WTC11 (cell line): ENCODE measurements at regions not wholly inside any gene's neighbourhood (a gene's known extent, or its start where the extent isn't known, plus 50 kb on each side); places are given as distances from the start of the nearest gene placed in this dataset.

Experiments
- ATAC-seq: fragments of 200-7000 bp; cut with Tn5 transposase; 2 replicates; pipeline ENCODE4 v1.10.0; 2021; ENCODE audit warnings: mild to moderate bottlenecking, moderate library complexity
- CTCF ChIA-PET: fragments of 300-600 bp; sonication (Branson Sonifier 250); formaldehyde crosslinking; loops from one replicate; lab custom pipeline; 2021; ENCODE audit warnings: antibody characterized with exemption; lab: Charles Lee
- POLR2A ChIA-PET: fragments of 350-600 bp; sonication (Branson Sonifier 250); formaldehyde crosslinking; loops from one replicate; lab custom pipeline; 2021; ENCODE audit warnings: antibody characterized with exemption; lab: Charles Lee
- DNase-seq: peaks from one replicate; pipeline ENCODE4 v3.0.0; 2021; ENCODE audit warnings: low spot score
- H3K27ac Mint-ChIP-seq: 2 replicates; pipeline ENCODE4 v1.8.0; 2021; ENCODE audit warnings: mixed read lengths
- H3K27me3 Mint-ChIP-seq: 2 replicates; pipeline ENCODE4 v1.8.0; 2021; ENCODE audit warnings: low read depth, mild to moderate bottlenecking, moderate library complexity, mixed read lengths
- H3K36me3 Mint-ChIP-seq: 2 replicates; pipeline ENCODE4 v1.8.0; 2021; ENCODE audit warnings: mixed read lengths
- H3K4me1 Mint-ChIP-seq: 2 replicates; pipeline ENCODE4 v1.8.0; 2022; ENCODE audit warnings: mixed read lengths
- H3K4me3 Mint-ChIP-seq: 2 replicates; pipeline ENCODE4 v1.8.0; 2021; ENCODE audit warnings: mild to moderate bottlenecking, moderate library complexity, mixed read lengths
- H3K9me3 Mint-ChIP-seq: 2 replicates; pipeline ENCODE4 v1.8.0; 2021; ENCODE audit warnings: mixed read lengths
- CBFB ChIP-seq: sonication (generic); formaldehyde crosslinking; IDR thresholded peaks from 2 replicates; pipeline ENCODE4 v1.8.1; 2022; ENCODE audit warnings: mild to moderate bottlenecking, low read depth, missing genetic modification reagents
- FOXJ3 ChIP-seq: sonication (generic); formaldehyde crosslinking; IDR thresholded peaks from 2 replicates; pipeline ENCODE4 v1.9.0; 2021; ENCODE audit warnings: missing genetic modification reagents, mild to moderate bottlenecking, borderline replicate concordance
- KAT7 ChIP-seq: sonication (generic); formaldehyde crosslinking; IDR thresholded peaks from 2 replicates; pipeline ENCODE4 v1.8.1; 2023; ENCODE audit warnings: missing genetic modification reagents, mild to moderate bottlenecking, borderline replicate concordance
- NFATC4 ChIP-seq: fragments of 250-450 bp; sonication (Bioruptor Pico); IDR thresholded peaks from 2 replicates; pipeline ENCODE4 v1.9.0; 2021; ENCODE audit warnings: mild to moderate bottlenecking
- OVOL2 ChIP-seq: fragments of 250-450 bp; sonication (Bioruptor Pico); IDR thresholded peaks from 2 replicates; pipeline ENCODE4 v1.9.0; 2021; ENCODE audit warnings: mild to moderate bottlenecking, borderline replicate concordance
- SMAD4 ChIP-seq: sonication (generic); formaldehyde crosslinking; IDR thresholded peaks from 2 replicates; pipeline ENCODE4 v1.8.0; 2022; ENCODE audit warnings: mild to moderate bottlenecking, missing genetic modification reagents
- TCF7 ChIP-seq: sonication (generic); formaldehyde crosslinking; IDR thresholded peaks from 2 replicates; pipeline ENCODE4 v1.8.0; 2022; ENCODE audit warnings: mild to moderate bottlenecking, low read depth, missing genetic modification reagents, moderate library complexity
- ZNF219 ChIP-seq: sonication (generic); formaldehyde crosslinking; IDR thresholded peaks from 2 replicates; pipeline ENCODE4 v1.8.0; 2023; ENCODE audit warnings: missing genetic modification reagents, mild to moderate bottlenecking, borderline replicate concordance
- TF ChIP-seq, protein P1 (sequence below): sonication (generic); formaldehyde crosslinking; IDR thresholded peaks from 2 replicates; pipeline ENCODE4 v1.8.0; 2023; ENCODE audit warnings: mild to moderate bottlenecking, missing genetic modification reagents
- TF ChIP-seq, protein P2 (sequence below): sonication (generic); formaldehyde crosslinking; IDR thresholded peaks from 2 replicates; pipeline ENCODE4 v1.8.0; 2022; ENCODE audit warnings: missing genetic modification reagents
- TF ChIP-seq, protein P3 (sequence below): sonication (generic); formaldehyde crosslinking; conservative IDR thresholded peaks from 2 replicates; pipeline ENCODE4 v1.8.1; 2022; ENCODE audit warnings: mild to moderate bottlenecking, missing genetic modification reagents
- TF ChIP-seq, protein P4 (sequence below): sonication (generic); formaldehyde crosslinking; IDR thresholded peaks from 2 replicates; pipeline ENCODE4 v1.8.1; 2023; ENCODE audit warnings: mild to moderate bottlenecking, missing genetic modification reagents
- TF ChIP-seq, protein P5 (sequence below): sonication (generic); formaldehyde crosslinking; IDR thresholded peaks from 2 replicates; pipeline ENCODE4 v1.8.1; 2022; ENCODE audit warnings: low read depth, mild to moderate bottlenecking, moderate library complexity, missing genetic modification reagents, borderline replicate concordance
- TF ChIP-seq, protein P6 (sequence below): fragments of 250-450 bp; sonication (Bioruptor Pico); IDR thresholded peaks from 2 replicates; pipeline ENCODE4 v1.8.0; 2021; ENCODE audit warnings: mild to moderate bottlenecking
- TF ChIP-seq, protein P7 (sequence below): fragments of 250-450 bp; sonication (Bioruptor Pico); IDR thresholded peaks from 2 replicates; pipeline ENCODE4 v2.1.2; 2022; ENCODE audit warnings: mild to moderate bottlenecking, moderate library complexity
- TF ChIP-seq, protein P8 (sequence below): sonication (generic); formaldehyde crosslinking; IDR thresholded peaks from 2 replicates; pipeline ENCODE4 v1.8.0; 2022; ENCODE audit warnings: mild to moderate bottlenecking, missing genetic modification reagents
- TF ChIP-seq, protein P9 (sequence below): fragments of 250-450 bp; sonication (Bioruptor Pico); conservative IDR thresholded peaks from 2 replicates; pipeline ENCODE4 v1.9.0; 2021; ENCODE audit warnings: mild to moderate bottlenecking

DNA sequence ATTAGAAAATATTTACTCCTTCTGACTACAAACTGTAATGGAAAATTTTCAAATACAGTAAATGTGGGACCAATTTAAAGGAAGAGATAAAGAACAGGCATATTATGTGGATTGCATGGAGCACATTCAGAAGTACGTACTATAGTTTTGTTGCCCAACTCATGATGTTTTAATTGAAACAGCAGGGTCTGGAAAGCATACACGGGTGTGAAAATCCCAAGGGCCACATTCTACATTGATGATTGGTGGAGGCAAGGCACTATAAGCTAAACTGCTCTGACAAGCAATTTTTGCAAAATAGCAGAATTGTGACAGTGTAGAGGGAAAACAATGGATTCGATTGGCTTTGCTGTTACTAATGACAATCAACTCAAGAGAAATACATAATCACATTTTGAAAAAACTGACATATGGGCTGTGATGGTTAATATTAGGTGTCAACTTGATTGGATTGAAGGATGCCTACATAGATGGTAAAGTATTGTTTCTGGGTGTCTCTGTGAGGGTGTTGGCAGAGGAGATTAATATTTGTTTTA lies 458.6 kb downstream of the PYDC2 start (continued):
- TF ChIP-seq, protein P1, sequence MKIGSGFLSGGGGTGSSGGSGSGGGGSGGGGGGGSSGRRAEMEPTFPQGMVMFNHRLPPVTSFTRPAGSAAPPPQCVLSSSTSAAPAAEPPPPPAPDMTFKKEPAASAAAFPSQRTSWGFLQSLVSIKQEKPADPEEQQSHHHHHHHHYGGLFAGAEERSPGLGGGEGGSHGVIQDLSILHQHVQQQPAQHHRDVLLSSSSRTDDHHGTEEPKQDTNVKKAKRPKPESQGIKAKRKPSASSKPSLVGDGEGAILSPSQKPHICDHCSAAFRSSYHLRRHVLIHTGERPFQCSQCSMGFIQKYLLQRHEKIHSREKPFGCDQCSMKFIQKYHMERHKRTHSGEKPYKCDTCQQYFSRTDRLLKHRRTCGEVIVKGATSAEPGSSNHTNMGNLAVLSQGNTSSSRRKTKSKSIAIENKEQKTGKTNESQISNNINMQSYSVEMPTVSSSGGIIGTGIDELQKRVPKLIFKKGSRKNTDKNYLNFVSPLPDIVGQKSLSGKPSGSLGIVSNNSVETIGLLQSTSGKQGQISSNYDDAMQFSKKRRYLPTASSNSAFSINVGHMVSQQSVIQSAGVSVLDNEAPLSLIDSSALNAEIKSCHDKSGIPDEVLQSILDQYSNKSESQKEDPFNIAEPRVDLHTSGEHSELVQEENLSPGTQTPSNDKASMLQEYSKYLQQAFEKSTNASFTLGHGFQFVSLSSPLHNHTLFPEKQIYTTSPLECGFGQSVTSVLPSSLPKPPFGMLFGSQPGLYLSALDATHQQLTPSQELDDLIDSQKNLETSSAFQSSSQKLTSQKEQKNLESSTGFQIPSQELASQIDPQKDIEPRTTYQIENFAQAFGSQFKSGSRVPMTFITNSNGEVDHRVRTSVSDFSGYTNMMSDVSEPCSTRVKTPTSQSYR (CRISPR knock-in tag), result no peak
- no peak for TF ChIP-seq NFATC4 (CRISPR knock-in tag)
- no peak for TF ChIP-seq ZNF219
- TF ChIP-seq, protein P2, sequence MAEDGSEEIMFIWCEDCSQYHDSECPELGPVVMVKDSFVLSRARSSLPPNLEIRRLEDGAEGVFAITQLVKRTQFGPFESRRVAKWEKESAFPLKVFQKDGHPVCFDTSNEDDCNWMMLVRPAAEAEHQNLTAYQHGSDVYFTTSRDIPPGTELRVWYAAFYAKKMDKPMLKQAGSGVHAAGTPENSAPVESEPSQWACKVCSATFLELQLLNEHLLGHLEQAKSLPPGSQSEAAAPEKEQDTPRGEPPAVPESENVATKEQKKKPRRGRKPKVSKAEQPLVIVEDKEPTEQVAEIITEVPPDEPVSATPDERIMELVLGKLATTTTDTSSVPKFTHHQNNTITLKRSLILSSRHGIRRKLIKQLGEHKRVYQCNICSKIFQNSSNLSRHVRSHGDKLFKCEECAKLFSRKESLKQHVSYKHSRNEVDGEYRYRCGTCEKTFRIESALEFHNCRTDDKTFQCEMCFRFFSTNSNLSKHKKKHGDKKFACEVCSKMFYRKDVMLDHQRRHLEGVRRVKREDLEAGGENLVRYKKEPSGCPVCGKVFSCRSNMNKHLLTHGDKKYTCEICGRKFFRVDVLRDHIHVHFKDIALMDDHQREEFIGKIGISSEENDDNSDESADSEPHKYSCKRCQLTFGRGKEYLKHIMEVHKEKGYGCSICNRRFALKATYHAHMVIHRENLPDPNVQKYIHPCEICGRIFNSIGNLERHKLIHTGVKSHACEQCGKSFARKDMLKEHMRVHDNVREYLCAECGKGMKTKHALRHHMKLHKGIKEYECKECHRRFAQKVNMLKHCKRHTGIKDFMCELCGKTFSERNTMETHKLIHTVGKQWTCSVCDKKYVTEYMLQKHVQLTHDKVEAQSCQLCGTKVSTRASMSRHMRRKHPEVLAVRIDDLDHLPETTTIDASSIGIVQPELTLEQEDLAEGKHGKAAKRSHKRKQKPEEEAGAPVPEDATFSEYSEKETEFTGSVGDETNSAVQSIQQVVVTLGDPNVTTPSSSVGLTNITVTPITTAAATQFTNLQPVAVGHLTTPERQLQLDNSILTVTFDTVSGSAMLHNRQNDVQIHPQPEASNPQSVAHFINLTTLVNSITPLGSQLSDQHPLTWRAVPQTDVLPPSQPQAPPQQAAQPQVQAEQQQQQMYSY, result no peak
- TF ChIP-seq FOXJ3, result no peak
- TF ChIP-seq, protein P3, sequence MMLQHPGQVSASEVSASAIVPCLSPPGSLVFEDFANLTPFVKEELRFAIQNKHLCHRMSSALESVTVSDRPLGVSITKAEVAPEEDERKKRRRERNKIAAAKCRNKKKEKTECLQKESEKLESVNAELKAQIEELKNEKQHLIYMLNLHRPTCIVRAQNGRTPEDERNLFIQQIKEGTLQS (CRISPR knock-in tag), result no peak
- TF ChIP-seq SMAD4, result no peak
- TF ChIP-seq, protein P4, sequence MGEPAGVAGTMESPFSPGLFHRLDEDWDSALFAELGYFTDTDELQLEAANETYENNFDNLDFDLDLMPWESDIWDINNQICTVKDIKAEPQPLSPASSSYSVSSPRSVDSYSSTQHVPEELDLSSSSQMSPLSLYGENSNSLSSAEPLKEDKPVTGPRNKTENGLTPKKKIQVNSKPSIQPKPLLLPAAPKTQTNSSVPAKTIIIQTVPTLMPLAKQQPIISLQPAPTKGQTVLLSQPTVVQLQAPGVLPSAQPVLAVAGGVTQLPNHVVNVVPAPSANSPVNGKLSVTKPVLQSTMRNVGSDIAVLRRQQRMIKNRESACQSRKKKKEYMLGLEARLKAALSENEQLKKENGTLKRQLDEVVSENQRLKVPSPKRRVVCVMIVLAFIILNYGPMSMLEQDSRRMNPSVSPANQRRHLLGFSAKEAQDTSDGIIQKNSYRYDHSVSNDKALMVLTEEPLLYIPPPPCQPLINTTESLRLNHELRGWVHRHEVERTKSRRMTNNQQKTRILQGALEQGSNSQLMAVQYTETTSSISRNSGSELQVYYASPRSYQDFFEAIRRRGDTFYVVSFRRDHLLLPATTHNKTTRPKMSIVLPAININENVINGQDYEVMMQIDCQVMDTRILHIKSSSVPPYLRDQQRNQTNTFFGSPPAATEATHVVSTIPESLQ (CRISPR knock-in tag), result no peak
- TF ChIP-seq, protein P5, sequence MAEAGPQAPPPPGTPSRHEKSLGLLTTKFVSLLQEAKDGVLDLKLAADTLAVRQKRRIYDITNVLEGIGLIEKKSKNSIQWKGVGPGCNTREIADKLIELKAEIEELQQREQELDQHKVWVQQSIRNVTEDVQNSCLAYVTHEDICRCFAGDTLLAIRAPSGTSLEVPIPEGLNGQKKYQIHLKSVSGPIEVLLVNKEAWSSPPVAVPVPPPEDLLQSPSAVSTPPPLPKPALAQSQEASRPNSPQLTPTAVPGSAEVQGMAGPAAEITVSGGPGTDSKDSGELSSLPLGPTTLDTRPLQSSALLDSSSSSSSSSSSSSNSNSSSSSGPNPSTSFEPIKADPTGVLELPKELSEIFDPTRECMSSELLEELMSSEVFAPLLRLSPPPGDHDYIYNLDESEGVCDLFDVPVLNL, result no peak

DNA sequence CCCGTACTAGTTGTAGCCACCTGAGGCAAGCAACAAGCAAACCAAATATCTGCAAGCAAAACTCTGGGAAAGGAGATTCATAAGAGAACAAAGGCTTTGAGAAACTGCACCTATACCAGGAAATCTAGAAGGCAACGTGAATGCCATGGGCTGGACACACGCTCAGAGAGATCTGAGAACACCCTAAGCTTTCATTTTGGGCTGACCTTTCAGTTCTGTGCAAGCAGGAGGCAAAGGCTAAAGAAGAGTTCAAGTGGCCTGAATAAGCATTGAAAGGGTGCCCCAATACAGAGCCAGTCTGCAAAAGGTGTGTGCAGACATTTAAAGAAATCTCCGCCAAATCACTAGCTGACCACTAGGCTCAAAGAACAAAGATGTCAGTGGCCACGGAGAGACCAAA lies 461.6 kb downstream of the PYDC2 start:
- peaks cover 7% of the 10 kb centered on the region for H3K36me3 Mint-ChIP-seq
- H3K27me3 Mint-ChIP-seq, result no peaks in the 10 kb centered on the region
- no peak overlapping the region for H3K27ac Mint-ChIP-seq
- ATAC-seq (peak; percentile 47; the same call in 1 of the 2 replicates), DNase-seq (no peak)
- ChIA-PET POLR2A (no interaction called here), CTCF (no interaction called here)
- H3K4me3 Mint-ChIP-seq, result no peak overlapping the region
- peaks cover 30% of the 10 kb centered on the region for H3K4me1 Mint-ChIP-seq
- H3K9me3 Mint-ChIP-seq, result no peaks in the 10 kb centered on the region
- TF ChIP-seq, protein P6, sequence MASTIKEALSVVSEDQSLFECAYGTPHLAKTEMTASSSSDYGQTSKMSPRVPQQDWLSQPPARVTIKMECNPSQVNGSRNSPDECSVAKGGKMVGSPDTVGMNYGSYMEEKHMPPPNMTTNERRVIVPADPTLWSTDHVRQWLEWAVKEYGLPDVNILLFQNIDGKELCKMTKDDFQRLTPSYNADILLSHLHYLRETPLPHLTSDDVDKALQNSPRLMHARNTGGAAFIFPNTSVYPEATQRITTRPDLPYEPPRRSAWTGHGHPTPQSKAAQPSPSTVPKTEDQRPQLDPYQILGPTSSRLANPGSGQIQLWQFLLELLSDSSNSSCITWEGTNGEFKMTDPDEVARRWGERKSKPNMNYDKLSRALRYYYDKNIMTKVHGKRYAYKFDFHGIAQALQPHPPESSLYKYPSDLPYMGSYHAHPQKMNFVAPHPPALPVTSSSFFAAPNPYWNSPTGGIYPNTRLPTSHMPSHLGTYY, result no peak
- TF ChIP-seq, protein P7, sequence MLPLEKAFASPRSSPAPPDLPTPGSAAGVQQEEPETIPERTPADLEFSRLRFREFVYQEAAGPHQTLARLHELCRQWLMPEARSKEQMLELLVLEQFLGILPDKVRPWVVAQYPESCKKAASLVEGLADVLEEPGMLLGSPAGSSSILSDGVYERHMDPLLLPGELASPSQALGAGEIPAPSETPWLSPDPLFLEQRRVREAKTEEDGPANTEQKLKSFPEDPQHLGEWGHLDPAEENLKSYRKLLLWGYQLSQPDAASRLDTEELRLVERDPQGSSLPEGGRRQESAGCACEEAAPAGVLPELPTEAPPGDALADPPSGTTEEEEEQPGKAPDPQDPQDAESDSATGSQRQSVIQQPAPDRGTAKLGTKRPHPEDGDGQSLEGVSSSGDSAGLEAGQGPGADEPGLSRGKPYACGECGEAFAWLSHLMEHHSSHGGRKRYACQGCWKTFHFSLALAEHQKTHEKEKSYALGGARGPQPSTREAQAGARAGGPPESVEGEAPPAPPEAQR (CRISPR knock-in tag), result no peak
- no peak for TF ChIP-seq KAT7 (CRISPR knock-in tag)
- TF ChIP-seq, protein P8, sequence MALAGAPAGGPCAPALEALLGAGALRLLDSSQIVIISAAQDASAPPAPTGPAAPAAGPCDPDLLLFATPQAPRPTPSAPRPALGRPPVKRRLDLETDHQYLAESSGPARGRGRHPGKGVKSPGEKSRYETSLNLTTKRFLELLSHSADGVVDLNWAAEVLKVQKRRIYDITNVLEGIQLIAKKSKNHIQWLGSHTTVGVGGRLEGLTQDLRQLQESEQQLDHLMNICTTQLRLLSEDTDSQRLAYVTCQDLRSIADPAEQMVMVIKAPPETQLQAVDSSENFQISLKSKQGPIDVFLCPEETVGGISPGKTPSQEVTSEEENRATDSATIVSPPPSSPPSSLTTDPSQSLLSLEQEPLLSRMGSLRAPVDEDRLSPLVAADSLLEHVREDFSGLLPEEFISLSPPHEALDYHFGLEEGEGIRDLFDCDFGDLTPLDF, result no peak
- no peak for TF ChIP-seq CBFB
- no peak for TF ChIP-seq NFATC4 (CRISPR knock-in tag)
- no peak for TF ChIP-seq TCF7
- TF ChIP-seq, protein P9, sequence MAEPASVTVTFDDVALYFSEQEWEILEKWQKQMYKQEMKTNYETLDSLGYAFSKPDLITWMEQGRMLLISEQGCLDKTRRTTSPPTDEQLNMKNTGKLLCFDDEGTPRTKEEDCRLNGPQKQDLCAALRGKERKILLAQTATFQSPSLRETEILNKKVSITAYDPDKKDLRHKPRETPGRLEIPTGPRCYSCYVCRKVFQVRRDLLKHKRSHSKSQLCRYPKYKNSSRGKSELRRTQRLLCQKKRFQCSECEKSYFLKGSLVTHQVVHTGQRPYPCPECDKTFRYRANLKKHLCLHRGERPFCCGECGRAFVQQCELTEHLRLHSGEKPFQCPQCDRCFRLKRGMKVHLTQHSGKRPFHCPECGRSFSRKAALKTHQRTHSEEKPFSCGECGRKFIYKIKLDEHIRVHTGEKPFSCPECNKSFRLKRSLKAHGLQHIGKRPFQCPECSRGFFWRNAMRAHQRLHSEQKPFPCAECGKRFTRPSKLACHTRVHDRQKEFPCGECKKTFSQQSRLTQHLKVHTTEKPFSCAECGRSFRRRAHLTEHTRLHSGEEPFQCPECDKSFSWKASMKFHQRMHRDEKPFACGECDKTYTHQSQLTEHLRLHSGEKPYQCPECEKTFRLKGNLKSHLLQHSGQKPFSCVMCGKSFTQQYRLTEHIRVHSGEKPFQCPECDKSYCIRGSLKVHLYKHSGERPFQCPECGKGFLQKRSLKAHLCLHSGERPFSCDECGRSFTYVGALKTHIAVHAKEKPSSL (CRISPR knock-in tag), result no peak
- TF ChIP-seq OVOL2 (CRISPR knock-in tag), result no peak
